Neural cell (in vitro differentiated cells): ENCODE measurements at regions not wholly inside any gene's neighbourhood (a gene's known extent, or its start where the extent isn't known, plus 50 kb on each side); places are given as distances from the start of the nearest gene placed in this dataset.

ENCODE experiments used
- H2AFZ ChIP-seq: fragments of 200-600, 300-800 bp; sonication (generic), shearing (Covaris generic); 2 replicates; pipeline ENCODE4 v1.6.0; 2014; ENCODE audit warnings: low read depth, mild to moderate bottlenecking, antibody characterized with exemption, low read length, moderate library complexity
- H3F3A ChIP-seq: fragments of 200-600 bp; shearing (Covaris generic); 2 replicates; pipeline ENCODE4 v1.6.1; 2016; ENCODE audit warnings: mild to moderate bottlenecking, moderate library complexity, mixed read lengths, antibody characterized with exemption, low read length; ENCODE audit not compliant: insufficient read depth, poor library complexity, severe bottlenecking
- H3K27ac ChIP-seq: fragments of 200-600, 300-800 bp; sonication (generic), shearing (Covaris generic); 2 replicates; pipeline ENCODE4 v1.5.1; 2014; ENCODE audit warnings: mild to moderate bottlenecking, low read length, moderate library complexity
- H3K27me3 ChIP-seq: fragments of 300-800, 200-600 bp; sonication (generic), shearing (Covaris generic); 2 replicates; pipeline ENCODE4 v1.6.0; 2014; ENCODE audit warnings: mild to moderate bottlenecking, low read depth, low read length, moderate library complexity; ENCODE audit not compliant: insufficient read depth
- H3K36me3 ChIP-seq: fragments of 300-800, 200-600 bp; sonication (generic), shearing (Covaris generic); 2 replicates; pipeline ENCODE4 v1.5.1; 2014; ENCODE audit warnings: mild to moderate bottlenecking, antibody characterized with exemption, low read length, moderate library complexity; ENCODE audit not compliant: insufficient read depth
- H3K4me2 ChIP-seq: fragments of 300-800, 200-600 bp; sonication (generic), shearing (Covaris generic); 2 replicates; pipeline ENCODE4 v1.6.0; 2014; ENCODE audit warnings: mild to moderate bottlenecking, low read length
- H3K4me3 ChIP-seq: fragments of 300-800, 200-600 bp; sonication (generic), shearing (Covaris generic); 2 replicates; pipeline ENCODE4 v1.5.1; 2014; ENCODE audit warnings: mild to moderate bottlenecking, low read length, moderate library complexity
- H3K79me2 ChIP-seq: fragments of 200-600 bp; shearing (Covaris generic); replicated peaks from 2 replicates; pipeline ENCODE4 v1.6.0; 2014; ENCODE audit warnings: mild to moderate bottlenecking, low read length, moderate library complexity; ENCODE audit not compliant: insufficient read depth
- H3K9ac ChIP-seq: fragments of 300-800, 200-600 bp; sonication (generic), shearing (Covaris generic); 2 replicates; pipeline ENCODE4 v1.6.1; 2016; ENCODE audit warnings: mild to moderate bottlenecking, low read length, mixed read lengths
- H3K9me2 ChIP-seq: fragments of 200-600 bp; shearing (Covaris generic); 2 replicates; pipeline ENCODE4 v1.6.1; 2016; ENCODE audit warnings: mild to moderate bottlenecking, low read length, mixed read lengths; ENCODE audit not compliant: insufficient read depth
- H3K9me3 ChIP-seq: fragments of 200-600, 300-800 bp; sonication (generic), shearing (Covaris generic); 2 replicates; pipeline ENCODE4 v1.6.1; 2016; ENCODE audit warnings: mild to moderate bottlenecking, mixed run types, low read length, moderate library complexity, mixed read lengths
- H4K20me1 ChIP-seq: fragments of 200-600 bp; shearing (Covaris generic); 2 replicates; pipeline ENCODE4 v1.6.1; 2016; ENCODE audit warnings: mild to moderate bottlenecking, mixed run types; ENCODE audit not compliant: insufficient read depth
- CTCF ChIP-seq: fragments of 450-650 bp; IDR thresholded peaks from 2 replicates; pipeline ENCODE4 v1.5.1; 2014; ENCODE audit warnings: antibody characterized with exemption, mild to moderate bottlenecking, moderate library complexity; ENCODE audit not compliant: poor library complexity, severe bottlenecking
- EP300 ChIP-seq: fragments of 450-650 bp; conservative IDR thresholded peaks from 2 replicates; pipeline ENCODE4 v1.6.1; 2014; ENCODE audit warnings: antibody characterized with exemption, mild to moderate bottlenecking, moderate library complexity; ENCODE audit not compliant: poor library complexity, severe bottlenecking
- EZH2 ChIP-seq: fragments of 200-600, 300-800 bp; shearing (Covaris generic), sonication (generic); IDR thresholded peaks from 2 replicates; pipeline ENCODE4 v1.6.1; 2014; ENCODE audit warnings: antibody characterized with exemption, low read length, borderline replicate concordance, mild to moderate bottlenecking; ENCODE audit not compliant: insufficient read depth, poor library complexity, severe bottlenecking
- MXI1 ChIP-seq: fragments of 450-650 bp; conservative IDR thresholded peaks from 2 replicates; pipeline ENCODE4 v1.6.1; 2014; ENCODE audit warnings: antibody characterized with exemption, mild to moderate bottlenecking; ENCODE audit not compliant: poor library complexity, severe bottlenecking
- POLR2AphosphoS5 ChIP-seq: IDR thresholded peaks from 2 replicates; pipeline ENCODE4 v1.6.1; 2012
- RAD21 ChIP-seq: fragments of 450-650 bp; conservative IDR thresholded peaks from 2 replicates; pipeline ENCODE4 v1.6.1; 2014; ENCODE audit warnings: antibody characterized with exemption, mild to moderate bottlenecking, moderate library complexity
- REST ChIP-seq: IDR thresholded peaks from 2 replicates; pipeline ENCODE4 v1.6.1; 2012; ENCODE audit warnings: borderline replicate concordance
- SMC3 ChIP-seq: fragments of 450-650 bp; conservative IDR thresholded peaks from 2 replicates; pipeline ENCODE4 v1.6.1; 2014; ENCODE audit warnings: antibody characterized with exemption, mild to moderate bottlenecking, moderate library complexity; ENCODE audit not compliant: poor library complexity
- TAF1 ChIP-seq: IDR thresholded peaks from 2 replicates; pipeline ENCODE4 v1.6.1; 2012; ENCODE audit warnings: low read depth

DNA sequence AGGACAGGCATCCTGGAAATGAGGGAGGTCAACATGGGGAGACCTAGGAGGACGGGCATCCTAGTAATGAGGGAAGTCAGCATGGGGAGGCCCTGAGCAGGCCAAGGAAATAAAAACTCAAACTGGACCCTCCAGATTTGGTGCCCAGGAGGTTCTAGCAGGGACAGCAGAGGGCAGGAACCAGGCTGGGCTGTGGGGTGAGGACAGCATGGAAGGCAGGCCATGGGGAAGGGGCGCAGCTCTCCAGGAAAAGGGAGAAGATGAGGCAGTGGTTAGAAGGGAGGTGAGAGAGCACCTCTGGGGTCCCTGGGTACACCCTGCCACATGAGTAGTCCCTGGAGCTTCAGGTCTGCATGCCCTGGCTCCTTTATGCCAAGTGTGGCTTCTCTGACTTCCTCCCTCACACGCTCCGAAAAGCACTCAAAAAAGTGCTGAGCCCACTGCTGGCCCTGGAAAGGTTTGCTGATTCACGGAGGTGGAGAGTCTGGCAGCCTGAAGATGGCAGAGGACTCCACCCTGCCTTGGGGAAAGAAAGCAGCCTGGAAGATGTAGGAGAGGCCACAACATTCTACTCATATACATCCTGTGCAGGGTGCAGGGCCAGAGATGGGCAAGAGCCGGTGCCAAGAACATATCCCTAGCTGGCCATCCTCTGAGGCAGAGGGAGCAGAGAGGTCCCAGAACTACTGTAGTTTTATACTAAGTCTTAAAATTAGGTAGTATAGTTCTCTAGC is 154.9 kb downstream of the MRPL14 start:
- no peaks in the 10 kb centered on the region for H4K20me1 ChIP-seq
- H3K9me3 ChIP-seq, result peaks cover 5% of the 10 kb centered on the region
- H2AFZ ChIP-seq, result no peak overlapping the region
- H3K27me3 ChIP-seq, result no peaks in the 10 kb centered on the region
- no peak overlapping the region for H3K4me2 ChIP-seq
- no peaks in the 10 kb centered on the region for H3K36me3 ChIP-seq
- H3K9ac ChIP-seq, result no peak overlapping the region
- H3K79me2 ChIP-seq, result no peaks in the 10 kb centered on the region
- H3K9me2 ChIP-seq, result no peaks in the 10 kb centered on the region
- TF ChIP-seq REST, result no peak
- TF ChIP-seq CTCF, result no peak
- no peak for TF ChIP-seq POLR2AphosphoS5
- no peak for TF ChIP-seq SMC3
- TF ChIP-seq MXI1, result no peak
- no peak for TF ChIP-seq TAF1
- TF ChIP-seq EP300, result no peak
- no peak for TF ChIP-seq EZH2
- no peak for TF ChIP-seq RAD21
- no peak overlapping the region for H3K27ac ChIP-seq
- no peak overlapping the region for H3K4me3 ChIP-seq
- no peaks in the 10 kb centered on the region for H3F3A ChIP-seq

- H3K4me2 ChIP-seq, result no peak overlapping the region
- no peaks in the 10 kb centered on the region for H4K20me1 ChIP-seq
- H3K79me2 ChIP-seq, result no peaks in the 10 kb centered on the region
- no peak overlapping the region for H3K9ac ChIP-seq
- H3K9me3 ChIP-seq, result peaks cover 5% of the 10 kb centered on the region
- no peak overlapping the region for H3K27ac ChIP-seq
- H3K9me2 ChIP-seq, result no peaks in the 10 kb centered on the region
- no peaks in the 10 kb centered on the region for H3K27me3 ChIP-seq
- TF ChIP-seq CTCF (no peak), TAF1 (no peak), POLR2AphosphoS5 (no peak), EZH2 (no peak), SMC3 (no peak), REST (no peak), EP300 (no peak), MXI1 (no peak), RAD21 (no peak)
- no peaks in the 10 kb centered on the region for H3F3A ChIP-seq
- H3K36me3 ChIP-seq, result no peaks in the 10 kb centered on the region
- H3K4me3 ChIP-seq, result no peak overlapping the region
- no peak overlapping the region for H2AFZ ChIP-seq
Measured at GRCh38 chr6:43971776-43972126, 155.5 kb downstream of the MRPL14 start.
